SK-N-SH treated with all-trans-retinoic acid at 6 μM for 48 hours (cell line): ENCODE measurements at regions not wholly inside any gene's neighbourhood (a gene's known extent, or its start where the extent isn't known, plus 50 kb on each side); places are given as distances from the start of the nearest gene placed in this dataset.

Experiments used
- ATAC-seq: fragments of 200-7000 bp; cut with Tn5 transposase; 3 replicates; pipeline ENCODE4 v1.9.1; 2020; ENCODE audit warnings: mild to moderate bottlenecking, moderate library complexity
- BACH2 ChIP-seq: fragments of 250-450 bp; sonication (Bioruptor Pico); IDR thresholded peaks from 2 replicates; pipeline ENCODE4 v1.9.0; 2021; ENCODE audit warnings: mild to moderate bottlenecking, borderline replicate concordance
- CSDC2 ChIP-seq: fragments of 250-450 bp; sonication (Bioruptor Pico); IDR thresholded peaks from 2 replicates; pipeline ENCODE4 v1.5.0; 2020; ENCODE audit warnings: mild to moderate bottlenecking, moderate library complexity
- GLIS3 ChIP-seq: fragments of 250-450 bp; sonication (Bioruptor Pico); IDR thresholded peaks from 2 replicates; pipeline ENCODE4 v1.5.0; 2020; ENCODE audit warnings: mild to moderate bottlenecking, moderate library complexity
- ISL1 ChIP-seq: fragments of 250-450 bp; sonication (Bioruptor Pico); IDR thresholded peaks from 2 replicates; pipeline ENCODE4 v2.1.2; 2022; ENCODE audit warnings: mild to moderate bottlenecking, moderate library complexity
- OSR1 ChIP-seq: fragments of 250-450 bp; sonication (Bioruptor Pico); IDR thresholded peaks from 2 replicates; pipeline ENCODE4 v1.8.0; 2022; ENCODE audit warnings: moderate library complexity, mild to moderate bottlenecking, inconsistent platforms
- PPARA ChIP-seq: fragments of 250-450 bp; sonication (Bioruptor Pico); IDR thresholded peaks from 2 replicates; pipeline ENCODE4 v1.5.0; 2020; ENCODE audit warnings: mild to moderate bottlenecking, borderline replicate concordance
- SNAI2 ChIP-seq: fragments of 250-450 bp; sonication (Bioruptor Pico); IDR thresholded peaks from 2 replicates; pipeline ENCODE4 v1.5.0; 2020; ENCODE audit warnings: mild to moderate bottlenecking, moderate library complexity
- TCF4 ChIP-seq: fragments of 250-450 bp; sonication (Bioruptor Pico); IDR thresholded peaks from 2 replicates; pipeline ENCODE4 v1.8.0; 2021; ENCODE audit warnings: mild to moderate bottlenecking, moderate library complexity, borderline replicate concordance
- TOX ChIP-seq: fragments of 250-450 bp; sonication (Bioruptor Pico); IDR thresholded peaks from 2 replicates; pipeline ENCODE4 v1.8.0; 2021; ENCODE audit warnings: mild to moderate bottlenecking, moderate library complexity, borderline replicate concordance
- ZC3H10 ChIP-seq: fragments of 250-450 bp; sonication (Bioruptor Pico); IDR thresholded peaks from 2 replicates; pipeline ENCODE4 v1.5.1; 2021; ENCODE audit warnings: mild to moderate bottlenecking, moderate library complexity
- ZFP3 ChIP-seq: fragments of 250-450 bp; sonication (Bioruptor Pico); IDR thresholded peaks from 2 replicates; pipeline ENCODE4 v1.5.0; 2020; ENCODE audit warnings: mild to moderate bottlenecking, moderate library complexity
- ZFP30 ChIP-seq: fragments of 450-650 bp; formaldehyde crosslinking; IDR thresholded peaks from 2 replicates; pipeline ENCODE4 v1.5.0; 2022; ENCODE audit warnings: mild to moderate bottlenecking, moderate library complexity
- ZNF565 ChIP-seq: fragments of 450-650 bp; formaldehyde crosslinking; conservative IDR thresholded peaks from 2 replicates; pipeline ENCODE4 v1.5.0; 2020; ENCODE audit warnings: low read depth, mild to moderate bottlenecking, moderate library complexity
- ZNF8 ChIP-seq: fragments of 450-650 bp; formaldehyde crosslinking; IDR thresholded peaks from 2 replicates; pipeline ENCODE4 v1.5.0; 2020; ENCODE audit warnings: mild to moderate bottlenecking, moderate library complexity
- TF ChIP-seq, protein P1 (sequence below): fragments of 250-450 bp; sonication (Bioruptor Pico); IDR thresholded peaks from 2 replicates; pipeline ENCODE4 v1.8.0; 2021; ENCODE audit warnings: low read depth, mild to moderate bottlenecking, moderate library complexity, borderline replicate concordance
- TF ChIP-seq, protein P2 (sequence below): fragments of 250-450 bp; sonication (Bioruptor Pico); IDR thresholded peaks from 2 replicates; pipeline ENCODE4 v1.8.0; 2020; ENCODE audit warnings: mild to moderate bottlenecking, moderate library complexity, borderline replicate concordance
- TF ChIP-seq, protein P3 (sequence below): fragments of 250-450 bp; sonication (Bioruptor Pico); IDR thresholded peaks from 2 replicates; pipeline ENCODE4 v1.5.1; 2021; ENCODE audit warnings: mild to moderate bottlenecking, moderate library complexity
- TF ChIP-seq, protein P4 (sequence below): fragments of 250-450 bp; sonication (Bioruptor Pico); IDR thresholded peaks from 2 replicates; pipeline ENCODE4 v1.5.1; 2020; ENCODE audit warnings: low read depth, mild to moderate bottlenecking, moderate library complexity
- TF ChIP-seq, protein P5 (sequence below): fragments of 250-450 bp; sonication (Bioruptor Pico); IDR thresholded peaks from 2 replicates; pipeline ENCODE4 v1.5.0; 2020; ENCODE audit warnings: mild to moderate bottlenecking, moderate library complexity

DNA sequence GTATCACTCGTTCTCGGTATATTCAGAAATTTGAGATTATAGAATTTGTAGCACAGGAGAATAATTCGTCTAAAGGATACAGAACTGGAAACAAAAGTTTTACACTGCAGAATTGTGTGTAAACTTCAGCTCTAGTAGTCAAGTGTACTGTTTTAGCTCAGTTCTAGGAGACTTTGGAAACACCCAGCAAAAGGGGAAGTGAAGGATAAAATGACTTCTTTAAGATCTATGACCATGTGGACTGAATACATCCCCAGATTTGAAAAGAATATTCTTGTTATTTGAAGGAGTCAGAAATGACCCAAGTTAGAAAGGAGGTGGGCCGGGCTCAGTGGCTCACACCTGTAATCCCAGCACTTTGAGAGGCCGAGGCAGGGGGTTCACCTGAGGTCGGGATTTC, 174.0 kb upstream of the FOXQ1 start:
- ATAC-seq = no peak
- TF ChIP-seq PPARA (CRISPR knock-in tag) = no peak
- TF ChIP-seq, protein P1, sequence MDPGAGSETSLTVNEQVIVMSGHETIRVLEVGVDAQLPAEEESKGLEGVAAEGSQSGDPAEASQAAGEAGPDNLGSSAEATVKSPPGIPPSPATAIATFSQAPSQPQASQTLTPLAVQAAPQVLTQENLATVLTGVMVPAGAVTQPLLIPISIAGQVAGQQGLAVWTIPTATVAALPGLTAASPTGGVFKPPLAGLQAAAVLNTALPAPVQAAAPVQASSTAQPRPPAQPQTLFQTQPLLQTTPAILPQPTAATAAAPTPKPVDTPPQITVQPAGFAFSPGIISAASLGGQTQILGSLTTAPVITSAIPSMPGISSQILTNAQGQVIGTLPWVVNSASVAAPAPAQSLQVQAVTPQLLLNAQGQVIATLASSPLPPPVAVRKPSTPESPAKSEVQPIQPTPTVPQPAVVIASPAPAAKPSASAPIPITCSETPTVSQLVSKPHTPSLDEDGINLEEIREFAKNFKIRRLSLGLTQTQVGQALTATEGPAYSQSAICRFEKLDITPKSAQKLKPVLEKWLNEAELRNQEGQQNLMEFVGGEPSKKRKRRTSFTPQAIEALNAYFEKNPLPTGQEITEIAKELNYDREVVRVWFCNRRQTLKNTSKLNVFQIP (CRISPR knock-in tag) = no peak
- no peak for TF ChIP-seq ZNF8 (CRISPR knock-in tag)
- no peak for TF ChIP-seq TOX
- no peak for TF ChIP-seq ZFP3 (CRISPR knock-in tag)
- no peak for TF ChIP-seq OSR1 (CRISPR knock-in tag)
- no peak for TF ChIP-seq TCF4 (CRISPR knock-in tag)
- TF ChIP-seq SNAI2 (CRISPR knock-in tag) = no peak
- no peak for TF ChIP-seq CSDC2 (CRISPR knock-in tag)
- TF ChIP-seq BACH2 (CRISPR knock-in tag) = no peak

DNA sequence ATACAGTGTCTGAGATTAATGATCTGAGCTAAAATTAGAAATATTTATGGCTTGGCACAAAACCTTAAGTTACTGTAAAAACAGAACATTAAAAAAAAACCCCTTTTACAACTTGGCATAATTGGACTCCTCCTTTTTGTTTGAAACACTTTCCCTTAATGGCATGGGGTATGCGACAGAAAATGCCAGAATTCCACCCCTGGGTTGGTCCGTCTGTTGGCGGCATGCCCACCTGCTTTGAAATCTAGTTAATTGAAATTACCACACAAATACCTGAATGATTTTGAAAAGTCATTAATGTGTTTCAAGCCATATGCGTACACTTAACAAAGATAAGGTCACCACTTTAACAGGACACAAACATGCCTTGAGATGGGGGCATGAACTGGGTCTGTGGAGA, 175.1 kb upstream of the FOXQ1 start:
- no peak for ATAC-seq
- TF ChIP-seq, protein P2, sequence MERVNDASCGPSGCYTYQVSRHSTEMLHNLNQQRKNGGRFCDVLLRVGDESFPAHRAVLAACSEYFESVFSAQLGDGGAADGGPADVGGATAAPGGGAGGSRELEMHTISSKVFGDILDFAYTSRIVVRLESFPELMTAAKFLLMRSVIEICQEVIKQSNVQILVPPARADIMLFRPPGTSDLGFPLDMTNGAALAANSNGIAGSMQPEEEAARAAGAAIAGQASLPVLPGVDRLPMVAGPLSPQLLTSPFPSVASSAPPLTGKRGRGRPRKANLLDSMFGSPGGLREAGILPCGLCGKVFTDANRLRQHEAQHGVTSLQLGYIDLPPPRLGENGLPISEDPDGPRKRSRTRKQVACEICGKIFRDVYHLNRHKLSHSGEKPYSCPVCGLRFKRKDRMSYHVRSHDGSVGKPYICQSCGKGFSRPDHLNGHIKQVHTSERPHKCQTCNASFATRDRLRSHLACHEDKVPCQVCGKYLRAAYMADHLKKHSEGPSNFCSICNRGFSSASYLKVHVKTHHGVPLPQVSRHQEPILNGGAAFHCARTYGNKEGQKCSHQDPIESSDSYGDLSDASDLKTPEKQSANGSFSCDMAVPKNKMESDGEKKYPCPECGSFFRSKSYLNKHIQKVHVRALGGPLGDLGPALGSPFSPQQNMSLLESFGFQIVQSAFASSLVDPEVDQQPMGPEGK = no peak
- TF ChIP-seq OSR1 (CRISPR knock-in tag) (no peak), ZC3H10 (CRISPR knock-in tag) (no peak), ZFP3 (CRISPR knock-in tag) (no peak), ZNF565 (CRISPR knock-in tag) (no peak)

DNA sequence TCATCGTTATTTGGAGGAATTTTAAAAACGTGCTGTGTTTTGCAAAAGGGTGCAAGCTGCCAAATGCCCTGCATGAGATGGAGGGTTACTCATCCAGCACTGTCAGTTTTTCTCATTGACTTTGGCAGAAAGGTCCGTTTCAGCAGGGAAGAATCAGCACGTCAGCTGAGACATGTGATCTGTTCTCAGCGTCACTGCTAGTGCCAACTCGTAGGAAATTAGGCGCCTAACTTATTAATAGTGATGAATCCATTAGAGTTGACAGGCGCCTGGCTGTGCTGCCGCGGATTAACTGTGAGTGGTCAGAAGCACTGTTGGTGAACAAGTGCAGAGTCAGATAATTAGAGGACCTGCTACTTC, 175.5 kb upstream of the FOXQ1 start:
- no peak; the same call in 1 of the 3 replicates for ATAC-seq
- TF ChIP-seq TCF4 (CRISPR knock-in tag) (no peak), ZFP30 (CRISPR knock-in tag) (no peak), ZNF565 (CRISPR knock-in tag) (no peak), ZC3H10 (CRISPR knock-in tag) (no peak), CSDC2 (CRISPR knock-in tag) (no peak), TOX (no peak), OSR1 (CRISPR knock-in tag) (no peak), GLIS3 (CRISPR knock-in tag) (no peak), SNAI2 (CRISPR knock-in tag) (no peak), ISL1 (CRISPR knock-in tag) (no peak), ZFP3 (CRISPR knock-in tag) (no peak), ZNF8 (CRISPR knock-in tag) (no peak)
- TF ChIP-seq, protein P3, sequence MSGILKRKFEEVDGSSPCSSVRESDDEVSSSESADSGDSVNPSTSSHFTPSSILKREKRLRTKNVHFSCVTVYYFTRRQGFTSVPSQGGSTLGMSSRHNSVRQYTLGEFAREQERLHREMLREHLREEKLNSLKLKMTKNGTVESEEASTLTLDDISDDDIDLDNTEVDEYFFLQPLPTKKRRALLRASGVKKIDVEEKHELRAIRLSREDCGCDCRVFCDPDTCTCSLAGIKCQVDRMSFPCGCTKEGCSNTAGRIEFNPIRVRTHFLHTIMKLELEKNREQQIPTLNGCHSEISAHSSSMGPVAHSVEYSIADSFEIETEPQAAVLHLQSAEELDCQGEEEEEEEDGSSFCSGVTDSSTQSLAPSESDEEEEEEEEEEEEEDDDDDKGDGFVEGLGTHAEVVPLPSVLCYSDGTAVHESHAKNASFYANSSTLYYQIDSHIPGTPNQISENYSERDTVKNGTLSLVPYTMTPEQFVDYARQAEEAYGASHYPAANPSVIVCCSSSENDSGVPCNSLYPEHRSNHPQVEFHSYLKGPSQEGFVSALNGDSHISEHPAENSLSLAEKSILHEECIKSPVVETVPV (CRISPR knock-in tag) = no peak
- TF ChIP-seq, protein P4, sequence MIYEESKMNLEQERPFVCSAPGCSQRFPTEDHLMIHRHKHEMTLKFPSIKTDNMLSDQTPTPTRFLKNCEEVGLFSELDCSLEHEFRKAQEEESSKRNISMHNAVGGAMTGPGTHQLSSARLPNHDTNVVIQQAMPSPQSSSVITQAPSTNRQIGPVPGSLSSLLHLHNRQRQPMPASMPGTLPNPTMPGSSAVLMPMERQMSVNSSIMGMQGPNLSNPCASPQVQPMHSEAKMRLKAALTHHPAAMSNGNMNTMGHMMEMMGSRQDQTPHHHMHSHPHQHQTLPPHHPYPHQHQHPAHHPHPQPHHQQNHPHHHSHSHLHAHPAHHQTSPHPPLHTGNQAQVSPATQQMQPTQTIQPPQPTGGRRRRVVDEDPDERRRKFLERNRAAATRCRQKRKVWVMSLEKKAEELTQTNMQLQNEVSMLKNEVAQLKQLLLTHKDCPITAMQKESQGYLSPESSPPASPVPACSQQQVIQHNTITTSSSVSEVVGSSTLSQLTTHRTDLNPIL = no peak
- TF ChIP-seq, protein P1 (CRISPR knock-in tag) = no peak
- TF ChIP-seq, protein P5, sequence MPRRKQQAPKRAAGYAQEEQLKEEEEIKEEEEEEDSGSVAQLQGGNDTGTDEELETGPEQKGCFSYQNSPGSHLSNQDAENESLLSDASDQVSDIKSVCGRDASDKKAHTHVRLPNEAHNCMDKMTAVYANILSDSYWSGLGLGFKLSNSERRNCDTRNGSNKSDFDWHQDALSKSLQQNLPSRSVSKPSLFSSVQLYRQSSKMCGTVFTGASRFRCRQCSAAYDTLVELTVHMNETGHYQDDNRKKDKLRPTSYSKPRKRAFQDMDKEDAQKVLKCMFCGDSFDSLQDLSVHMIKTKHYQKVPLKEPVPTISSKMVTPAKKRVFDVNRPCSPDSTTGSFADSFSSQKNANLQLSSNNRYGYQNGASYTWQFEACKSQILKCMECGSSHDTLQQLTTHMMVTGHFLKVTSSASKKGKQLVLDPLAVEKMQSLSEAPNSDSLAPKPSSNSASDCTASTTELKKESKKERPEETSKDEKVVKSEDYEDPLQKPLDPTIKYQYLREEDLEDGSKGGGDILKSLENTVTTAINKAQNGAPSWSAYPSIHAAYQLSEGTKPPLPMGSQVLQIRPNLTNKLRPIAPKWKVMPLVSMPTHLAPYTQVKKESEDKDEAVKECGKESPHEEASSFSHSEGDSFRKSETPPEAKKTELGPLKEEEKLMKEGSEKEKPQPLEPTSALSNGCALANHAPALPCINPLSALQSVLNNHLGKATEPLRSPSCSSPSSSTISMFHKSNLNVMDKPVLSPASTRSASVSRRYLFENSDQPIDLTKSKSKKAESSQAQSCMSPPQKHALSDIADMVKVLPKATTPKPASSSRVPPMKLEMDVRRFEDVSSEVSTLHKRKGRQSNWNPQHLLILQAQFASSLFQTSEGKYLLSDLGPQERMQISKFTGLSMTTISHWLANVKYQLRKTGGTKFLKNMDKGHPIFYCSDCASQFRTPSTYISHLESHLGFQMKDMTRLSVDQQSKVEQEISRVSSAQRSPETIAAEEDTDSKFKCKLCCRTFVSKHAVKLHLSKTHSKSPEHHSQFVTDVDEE (CRISPR knock-in tag) = no peak
